Kidney (tissue), 13 donors: ENCODE measurements at regions not wholly inside any gene's neighbourhood (a gene's known extent, or its start where the extent isn't known, plus 50 kb on each side); places are given as distances from the start of the nearest gene placed in this dataset.

Source experiments
- DNase-seq, 5 donors: peaks; one replicate each; pipeline ENCODE4 v3.0.0-alpha.2; 2013 to 2020
- FAIRE-seq: peaks from 2 replicates; lab custom pipeline; 2012; peaks lifted over from hg19 to GRCh38; lab: Jason Lieb, UNC
- H3K27ac ChIP-seq, 2 donors: one replicate each; pipeline ENCODE4 v1.7.0; 2013; ENCODE audit warnings: low read depth in 2 of 2, low read length in 2 of 2, inconsistent platforms in 1 of 2
- H3K27me3 ChIP-seq: one replicate; pipeline ENCODE4 v1.7.1; 2013; ENCODE audit warnings: low read length, inconsistent platforms; ENCODE audit not compliant: control insufficient read depth, insufficient read depth
- H3K36me3 ChIP-seq, 3 donors: one replicate each; pipeline versions ENCODE4 v1.7.0 to v1.7.1; 2013; ENCODE audit warnings: low read length in 3 of 3, control low read depth in 1 of 3, inconsistent platforms in 1 of 3; ENCODE audit not compliant: insufficient read depth in 3 of 3, control insufficient read depth in 2 of 3
- H3K4me1 ChIP-seq, 3 donors: one replicate each; pipeline versions ENCODE4 v1.7.0 to v1.7.1; 2013; ENCODE audit warnings: low read length in 3 of 3, inconsistent platforms in 1 of 3, low read depth in 1 of 3; ENCODE audit not compliant: control insufficient read depth in 2 of 3, insufficient read depth in 2 of 3
- H3K4me3 ChIP-seq, 3 donors: one replicate each; pipeline versions ENCODE4 v1.7.0 to v1.8.1; 2013; ENCODE audit warnings: low read length in 3 of 3, control low read depth in 1 of 3, inconsistent platforms in 1 of 3
- H3K9ac ChIP-seq, 3 donors: one replicate each; pipeline versions ENCODE4 v1.7.0 to v1.7.1; 2013; ENCODE audit warnings: low read length in 3 of 3, control low read depth in 1 of 3, inconsistent platforms in 1 of 3
- H3K9me3 ChIP-seq, 3 donors: one replicate each; pipeline versions ENCODE4 v1.7.0 to v1.7.1; 2013; ENCODE audit warnings: low read length in 3 of 3, control low read depth in 1 of 3, inconsistent platforms in 1 of 3; ENCODE audit not compliant: control insufficient read depth in 2 of 3, insufficient read depth in 1 of 3
- CTCF ChIP-seq: IDR thresholded peaks from 3 replicates; pipeline ENCODE4 v1.5.1; 2012; ENCODE audit warnings: mild to moderate bottlenecking, moderate library complexity, borderline replicate concordance; ENCODE audit not compliant: insufficient read depth; ENCODE audit errors: extremely low read depth
- intact Hi-C: fragments of 100-400 bp; cut with DNase I; formaldehyde crosslinking; loops from one replicate; pipeline ENCODE4 v1.11.1; 2022
- donor health status: control.
- donor health status: control.
- donor health status: control.
- donor health status: control.
- donor health status: control.
- donor health status: DM: yes; HTN: yes; CAD: no.
- donor health status: Normal renal cell carcinoma (clear cell type).

- DNase-seq (no peak), FAIRE-seq (no peak)
- H3K27me3 ChIP-seq, result no peaks in the 10 kb centered on the region
- no peaks in the 10 kb centered on the region for H3K4me1 ChIP-seq
- peaks cover 0 to 4% (median 0%) of the 10 kb centered on the region in 3 donors for H3K9me3 ChIP-seq
- no peak for TF ChIP-seq CTCF
- intact Hi-C loops, result no loop called here
- H3K27ac ChIP-seq, result no peak overlapping the region
- no peak overlapping the region for H3K4me3 ChIP-seq
- H3K9ac ChIP-seq, result no peak overlapping the region
- H3K36me3 ChIP-seq, result no peaks in the 10 kb centered on the region
Measured at GRCh38 chr14:54147758-54148157, 191.1 kb upstream of the BMP4 start.

DNA sequence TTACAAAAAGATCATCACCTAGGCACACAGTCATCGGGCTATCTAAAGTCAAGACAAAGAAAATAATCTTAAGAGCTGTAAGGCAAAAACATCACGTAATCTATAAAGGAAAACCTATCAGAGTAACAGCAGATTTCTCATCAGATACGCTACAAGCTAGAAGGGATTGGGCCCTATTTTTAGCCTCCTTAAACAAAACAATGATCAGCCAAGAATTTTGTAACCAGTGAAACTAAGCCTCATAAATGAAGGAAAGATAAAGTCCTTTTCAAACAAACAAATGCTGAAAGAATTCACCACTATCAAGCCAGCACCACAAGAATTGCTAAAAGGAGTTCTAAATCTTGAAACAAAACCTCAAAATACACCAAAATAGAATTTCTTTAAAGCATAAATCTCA is 191.6 kb upstream of the BMP4 start:
- no peak overlapping the region for H3K27ac ChIP-seq
- no peak for TF ChIP-seq CTCF
- no peak overlapping the region for H3K9ac ChIP-seq
- intact Hi-C loops, result no loop called here
- peaks cover 0 to 4% (median 0%) of the 10 kb centered on the region in 3 donors for H3K9me3 ChIP-seq
- no peaks in the 10 kb centered on the region for H3K36me3 ChIP-seq
- DNase-seq (no peak), FAIRE-seq (no peak)
- H3K4me1 ChIP-seq, result no peaks in the 10 kb centered on the region
- no peak overlapping the region for H3K4me3 ChIP-seq
- H3K27me3 ChIP-seq, result no peaks in the 10 kb centered on the region

DNA sequence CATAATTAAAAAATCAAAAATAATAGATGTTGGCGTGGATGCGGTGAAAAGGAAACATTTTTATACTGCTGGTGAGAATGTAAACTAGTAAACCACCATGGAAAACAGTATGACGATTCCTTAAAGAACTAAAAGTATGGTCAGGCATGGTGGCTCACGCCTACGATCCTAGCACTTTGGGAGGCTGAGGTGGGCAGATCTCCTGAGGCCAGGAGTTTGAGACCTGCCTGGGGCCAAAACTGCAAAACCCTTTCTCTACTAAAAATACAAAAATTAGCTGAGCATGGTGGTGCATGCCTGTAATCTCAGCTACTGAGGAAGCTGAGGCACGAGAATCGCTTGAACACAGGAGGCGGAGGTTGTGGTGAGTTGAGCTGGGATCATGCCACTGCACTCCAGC is 195.7 kb upstream of the BMP4 start:
- H3K4me1 ChIP-seq, result no peaks in the 10 kb centered on the region
- H3K4me3 ChIP-seq, result no peak overlapping the region
- no peak overlapping the region for H3K9ac ChIP-seq
- peaks cover 0 to 4% (median 0%) of the 10 kb centered on the region in 3 donors for H3K9me3 ChIP-seq
- intact Hi-C loops, result no loop called here
- no peaks in the 10 kb centered on the region for H3K27me3 ChIP-seq
- no peaks in the 10 kb centered on the region for H3K36me3 ChIP-seq
- H3K27ac ChIP-seq, result no peak overlapping the region
- FAIRE-seq (no peak), DNase-seq (no peak)
- no peak for TF ChIP-seq CTCF
